HG02642 (cell line): ENCODE measurements at regions not wholly inside any gene's neighbourhood (a gene's known extent, or its start where the extent isn't known, plus 50 kb on each side); places are given as distances from the start of the nearest gene placed in this dataset.

Experiments used
- ATAC-seq: cut with Tn5 transposase; IDR thresholded peaks from one replicate; pipeline ENCODE4 v1.9.1; 2021; ENCODE audit warnings: mild to moderate bottlenecking; ENCODE audit not compliant: unreplicated experiment, poor library complexity

DNA sequence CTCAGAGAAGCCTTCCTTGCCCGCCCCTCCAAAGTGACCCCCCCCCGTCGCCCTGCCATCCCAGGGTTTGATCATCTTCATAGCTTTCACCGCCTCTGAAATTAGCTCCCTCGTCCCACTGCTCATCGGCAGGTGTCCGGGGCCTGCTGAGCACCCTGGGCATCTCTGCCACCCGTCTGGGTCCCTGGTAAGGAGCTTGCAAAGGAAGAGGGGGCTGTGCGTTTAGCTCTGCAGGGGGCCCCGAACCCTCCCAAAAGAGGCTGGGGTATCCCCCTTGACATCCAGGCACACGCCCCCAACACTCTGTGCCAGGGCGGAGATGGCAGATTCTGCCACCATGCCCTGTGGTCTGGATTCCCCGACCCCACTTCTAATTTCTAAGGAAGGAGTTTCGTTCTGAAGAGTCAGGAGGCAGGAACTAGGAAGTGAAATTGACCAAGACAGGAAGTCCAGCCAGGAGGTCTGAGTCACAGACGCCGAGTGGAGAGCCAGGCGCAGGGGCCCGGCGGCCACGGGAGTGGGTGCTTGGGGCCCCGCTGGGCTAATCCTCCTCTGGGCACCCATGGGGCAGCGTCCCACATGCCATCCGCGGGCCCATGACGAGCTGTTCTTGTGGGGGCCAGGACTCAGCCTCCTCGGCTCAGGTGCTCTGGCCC, 95.7 kb downstream of the RFLNA start:
- ATAC-seq: no peak

DNA sequence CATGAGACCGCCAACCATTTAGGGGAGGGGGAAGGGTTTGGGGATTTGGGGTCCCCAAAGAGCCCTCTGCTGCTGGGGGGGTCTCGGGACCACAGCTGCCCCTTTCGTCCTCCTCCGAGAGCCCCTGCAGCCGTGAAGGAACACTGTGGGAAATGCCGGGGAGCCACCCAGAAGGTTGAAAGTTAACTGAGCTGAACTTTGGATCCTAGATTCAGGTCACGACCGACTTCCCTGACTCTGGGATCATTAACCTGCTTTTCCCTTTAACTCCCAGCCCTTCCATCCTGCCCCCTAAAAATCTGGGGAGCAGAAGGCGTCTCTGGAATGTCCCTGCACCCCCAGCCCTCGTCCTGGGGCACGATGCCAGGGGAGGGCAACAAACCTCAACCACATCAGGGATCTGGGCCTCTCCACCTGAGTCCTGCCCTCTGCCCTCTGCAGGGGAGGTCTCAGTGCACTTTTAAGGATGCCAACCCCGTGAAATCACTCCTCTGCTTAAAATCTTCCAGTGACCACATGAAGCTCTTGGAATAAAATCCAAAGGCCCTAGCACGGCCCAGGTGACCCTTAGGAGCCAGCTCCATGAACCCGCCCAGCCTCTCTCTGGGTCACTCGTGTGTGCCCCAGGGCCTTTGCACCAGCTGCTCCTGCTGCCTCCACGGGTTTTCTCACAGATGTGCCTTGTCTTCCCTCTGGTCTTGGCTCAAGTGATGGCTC, 95.0 kb downstream of the RFLNA start:
- ATAC-seq: no peak

DNA sequence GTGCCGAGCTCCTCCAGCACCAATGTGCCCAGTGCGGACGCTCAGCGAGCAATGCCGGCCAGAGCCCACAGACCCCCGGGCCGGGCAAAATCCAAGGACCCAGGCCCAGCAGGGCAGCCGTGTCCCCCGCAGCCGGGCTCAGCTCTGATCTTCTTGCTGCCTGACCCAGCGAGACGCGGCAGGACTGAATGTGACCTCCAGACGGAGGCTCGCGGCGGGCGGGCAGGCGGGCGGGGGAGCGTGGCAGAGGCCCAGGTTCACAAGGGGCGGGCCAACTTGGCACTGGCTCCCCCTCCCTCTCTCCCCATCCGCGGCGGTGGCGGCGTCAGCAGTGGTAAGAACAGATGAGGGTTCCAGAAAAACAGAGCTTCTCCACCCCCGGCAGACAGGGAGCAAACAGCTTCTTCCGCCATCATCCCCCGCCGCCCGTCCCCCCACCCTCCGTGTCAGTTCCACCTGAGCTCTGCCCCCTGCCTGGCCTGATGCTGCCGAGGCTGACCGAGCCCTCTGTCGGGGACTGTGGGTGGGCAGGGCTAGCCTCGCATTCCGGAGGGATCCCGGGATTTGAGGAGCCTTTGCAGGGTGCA, 94.3 kb downstream of the RFLNA start:
- no peak for ATAC-seq

DNA sequence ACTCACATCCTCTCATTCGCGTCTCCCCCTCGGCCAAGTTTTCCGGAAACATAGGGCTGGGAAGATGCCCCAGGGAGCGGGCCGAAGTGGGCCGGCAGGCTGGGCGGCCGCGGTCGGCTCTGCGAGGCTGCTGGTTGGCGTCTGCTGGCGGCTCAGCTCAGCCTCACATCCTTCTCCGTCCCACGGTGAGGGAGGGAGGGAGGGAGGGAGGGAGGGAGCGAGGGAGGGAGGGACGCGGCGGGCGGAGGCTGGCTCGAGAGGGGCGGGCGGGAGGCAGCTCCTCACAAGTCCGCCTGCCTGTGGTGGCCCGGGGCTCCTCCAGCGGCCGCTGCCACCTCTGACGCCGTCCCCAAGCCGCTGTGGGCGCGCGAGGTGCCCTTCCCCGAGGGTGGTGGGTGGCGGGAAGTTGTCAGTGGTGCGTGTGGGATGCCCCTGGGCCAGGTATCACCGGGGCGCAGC, 93.8 kb downstream of the RFLNA start:
- no peak for ATAC-seq

DNA sequence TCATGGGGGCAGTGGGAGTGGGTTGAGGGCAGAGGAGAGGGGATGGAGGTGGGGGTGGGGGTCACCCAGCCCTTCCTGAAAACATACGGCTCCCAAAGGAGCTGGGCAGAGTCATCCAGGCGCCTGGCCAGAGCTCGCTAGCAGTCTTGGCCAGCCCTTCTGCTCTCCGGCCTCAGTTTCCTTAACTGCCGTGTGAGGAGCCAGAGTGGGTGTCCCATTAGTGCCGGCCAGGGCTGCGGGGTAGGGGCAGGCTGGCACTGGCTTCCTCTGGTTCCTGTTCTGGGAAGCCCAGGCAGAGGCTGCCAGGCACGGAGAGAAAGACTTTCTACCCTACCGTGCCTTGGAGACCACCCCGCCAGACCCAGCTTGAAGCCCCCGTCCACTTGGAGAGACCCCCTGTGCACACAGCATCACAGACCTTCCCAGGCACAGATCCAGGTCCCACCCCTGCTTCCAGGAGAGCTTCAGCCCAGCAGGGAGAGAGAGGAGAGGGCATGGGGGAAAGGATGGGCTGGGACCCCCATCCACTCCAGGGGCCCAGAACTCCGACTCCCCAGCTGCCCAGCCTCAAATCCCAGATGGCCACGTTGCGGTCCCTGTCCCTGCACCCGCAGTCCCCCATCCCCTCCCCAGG, 93.3 kb downstream of the RFLNA start:
- no peak for ATAC-seq

DNA sequence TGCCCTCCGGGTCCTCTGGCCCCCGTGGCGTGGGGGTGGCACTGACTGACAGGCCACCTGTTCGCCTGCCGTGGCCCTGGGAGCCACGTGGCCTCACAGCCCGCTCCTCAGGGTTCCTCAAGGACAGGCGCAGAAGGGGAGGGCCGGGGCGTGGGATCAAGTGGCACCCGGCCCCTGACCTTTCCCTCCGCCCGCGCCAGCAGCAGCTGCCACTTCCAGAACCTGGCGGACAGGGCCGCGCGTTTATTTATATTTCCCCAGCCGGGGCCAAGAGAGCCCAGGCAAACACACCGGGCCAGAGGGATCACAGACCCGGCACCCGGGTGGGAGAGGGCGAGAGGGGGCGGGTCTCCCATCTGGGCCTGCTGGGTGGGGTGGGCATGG, 92.6 kb downstream of the RFLNA start:
- ATAC-seq: no peak

DNA sequence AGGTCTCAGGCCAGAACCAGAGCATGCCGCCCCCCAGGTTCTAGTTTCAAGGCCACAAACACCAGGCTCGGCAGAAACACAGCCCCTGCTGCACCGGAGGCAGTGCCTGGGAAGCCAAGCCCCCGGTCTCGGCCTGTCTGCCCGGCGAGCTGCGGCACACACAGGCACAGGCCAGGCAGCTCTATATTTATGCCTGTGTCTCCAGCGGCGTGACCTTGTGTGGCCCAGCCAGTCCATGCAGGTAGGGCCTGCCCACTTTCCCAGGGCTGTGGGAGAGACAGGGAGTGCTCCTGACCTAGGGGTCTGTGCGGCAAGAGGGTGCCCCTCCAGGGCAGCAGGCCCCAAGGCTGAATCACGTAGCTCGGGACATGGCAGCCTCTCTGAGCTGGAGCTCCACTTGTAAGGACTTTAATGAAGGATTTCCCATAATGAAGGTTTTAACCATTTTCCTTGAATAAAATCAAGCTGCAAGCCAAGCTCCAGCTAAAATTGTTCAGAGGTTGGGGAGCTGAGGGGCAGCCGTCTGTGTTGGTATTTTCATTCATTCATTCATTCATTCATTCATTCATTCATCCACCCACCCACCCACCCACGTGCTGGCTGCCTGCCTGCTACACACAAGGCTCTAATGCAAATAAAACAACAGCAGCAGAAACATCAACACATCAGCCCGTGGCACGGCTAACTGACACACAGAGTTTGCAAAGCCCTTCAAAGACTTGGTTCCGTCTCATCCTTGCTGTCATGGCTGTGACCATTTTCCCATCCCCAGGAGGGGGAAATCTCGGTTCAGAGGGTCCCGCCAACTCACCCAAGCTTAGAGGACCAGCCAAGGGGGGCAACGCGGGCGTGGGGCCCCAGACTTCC, 92.0 kb downstream of the RFLNA start:
- ATAC-seq: no peak

DNA sequence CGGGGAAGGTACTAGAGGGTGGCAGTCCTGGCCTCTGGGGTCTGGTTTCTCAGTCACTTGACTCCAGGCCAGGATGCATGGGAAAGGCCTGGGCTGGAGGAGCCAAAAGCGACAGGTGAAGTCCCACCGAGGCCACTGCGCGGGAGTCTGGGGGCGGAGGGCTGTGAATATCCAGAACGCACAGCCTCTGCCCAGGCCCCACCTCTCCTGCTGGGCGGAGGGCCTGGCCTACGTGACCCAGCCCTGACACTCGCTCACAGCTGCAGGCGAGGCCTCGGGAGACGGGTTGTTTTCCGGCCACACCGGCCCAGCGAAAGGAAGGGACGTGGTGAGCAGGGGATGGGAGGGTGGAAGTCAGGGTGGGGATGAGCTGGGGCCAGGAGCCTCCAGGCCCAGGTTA, 91.2 kb downstream of the RFLNA start:
- no peak for ATAC-seq

DNA sequence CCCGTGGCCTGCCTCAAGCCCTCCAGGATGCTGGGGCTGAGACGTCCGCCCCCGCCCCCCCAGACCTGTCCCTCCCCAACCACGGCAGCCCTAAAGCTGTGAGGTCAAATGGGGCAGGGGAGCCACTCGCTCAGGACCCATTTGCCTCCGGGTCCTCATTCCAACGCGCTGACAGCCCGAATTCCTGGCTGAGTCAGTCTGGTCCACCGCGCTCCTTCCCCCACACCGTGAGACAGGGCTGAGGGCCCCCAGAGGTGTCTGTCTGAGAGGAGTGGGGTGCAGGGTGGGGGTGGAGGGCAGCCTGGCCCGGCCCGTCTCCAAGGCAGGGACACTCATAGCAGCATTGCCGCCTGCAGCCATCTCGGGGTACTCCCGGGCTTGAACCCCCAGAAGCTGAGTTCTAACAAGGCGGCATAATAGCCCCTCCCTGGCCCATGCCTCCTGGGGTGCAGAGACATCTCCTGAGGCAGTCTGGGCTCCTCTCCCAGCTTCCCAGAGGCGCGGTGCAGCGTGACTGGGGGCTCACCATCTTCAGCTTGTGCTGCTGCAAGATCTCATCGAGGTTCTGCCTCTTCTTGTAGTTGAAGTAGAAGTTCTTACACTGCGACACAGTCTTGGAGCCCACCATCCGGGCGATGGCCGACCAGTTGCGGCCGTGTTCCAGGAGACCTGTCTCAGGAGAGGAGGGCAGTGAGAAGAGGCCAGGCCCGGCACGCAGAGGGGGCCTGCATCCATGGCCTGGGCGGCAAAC, 90.5 kb downstream of the RFLNA start:
- no peak for ATAC-seq

DNA sequence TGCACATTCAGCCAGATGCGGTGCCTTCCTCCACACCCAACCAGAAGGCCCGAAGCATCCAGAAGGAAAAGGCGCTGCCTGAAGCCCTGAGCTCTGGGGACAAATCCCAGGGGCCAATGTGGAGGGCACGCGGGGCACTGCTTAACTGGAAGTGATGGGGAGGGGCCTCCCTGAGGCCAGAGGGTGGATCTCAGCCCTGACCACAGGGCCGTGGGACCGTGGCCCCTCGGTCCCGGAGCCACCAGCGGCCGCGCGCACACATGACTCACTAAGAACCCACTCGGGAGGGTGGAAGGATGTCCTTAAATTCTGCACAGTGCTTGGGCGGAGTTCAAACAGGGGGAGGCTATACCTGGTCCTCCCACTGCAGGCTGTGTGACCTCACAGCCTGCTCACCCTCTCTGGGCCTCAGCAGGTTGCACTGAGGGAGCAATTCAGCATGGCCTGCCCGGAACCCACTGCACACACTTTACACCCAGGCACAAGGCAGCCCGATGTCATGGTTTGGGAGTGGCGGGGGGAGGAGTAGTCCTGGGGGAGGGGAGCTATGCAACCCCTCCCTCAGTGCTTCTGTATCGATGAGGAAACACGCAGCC, 89.5 kb downstream of the RFLNA start:
- ATAC-seq: no peak

DNA sequence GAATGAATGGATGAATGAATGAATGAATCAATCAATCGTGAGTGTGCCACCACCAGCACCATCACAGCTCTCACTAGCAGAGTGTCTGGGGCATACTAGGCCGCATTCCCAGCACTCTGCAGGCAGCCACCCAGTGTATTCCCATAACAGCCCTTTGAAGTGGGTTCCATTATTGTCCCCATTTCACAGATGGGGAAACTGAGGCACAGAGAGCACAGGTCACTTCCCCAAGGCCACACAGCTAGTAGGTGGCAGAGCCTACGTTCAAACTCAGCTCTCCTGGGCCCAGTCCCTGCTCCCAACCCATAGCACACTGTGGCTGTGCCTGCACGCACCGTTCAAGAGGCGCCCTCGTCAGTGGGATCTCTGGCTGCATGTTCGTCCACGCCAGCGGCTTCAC, 88.1 kb downstream of the RFLNA start:
- ATAC-seq: no peak

DNA sequence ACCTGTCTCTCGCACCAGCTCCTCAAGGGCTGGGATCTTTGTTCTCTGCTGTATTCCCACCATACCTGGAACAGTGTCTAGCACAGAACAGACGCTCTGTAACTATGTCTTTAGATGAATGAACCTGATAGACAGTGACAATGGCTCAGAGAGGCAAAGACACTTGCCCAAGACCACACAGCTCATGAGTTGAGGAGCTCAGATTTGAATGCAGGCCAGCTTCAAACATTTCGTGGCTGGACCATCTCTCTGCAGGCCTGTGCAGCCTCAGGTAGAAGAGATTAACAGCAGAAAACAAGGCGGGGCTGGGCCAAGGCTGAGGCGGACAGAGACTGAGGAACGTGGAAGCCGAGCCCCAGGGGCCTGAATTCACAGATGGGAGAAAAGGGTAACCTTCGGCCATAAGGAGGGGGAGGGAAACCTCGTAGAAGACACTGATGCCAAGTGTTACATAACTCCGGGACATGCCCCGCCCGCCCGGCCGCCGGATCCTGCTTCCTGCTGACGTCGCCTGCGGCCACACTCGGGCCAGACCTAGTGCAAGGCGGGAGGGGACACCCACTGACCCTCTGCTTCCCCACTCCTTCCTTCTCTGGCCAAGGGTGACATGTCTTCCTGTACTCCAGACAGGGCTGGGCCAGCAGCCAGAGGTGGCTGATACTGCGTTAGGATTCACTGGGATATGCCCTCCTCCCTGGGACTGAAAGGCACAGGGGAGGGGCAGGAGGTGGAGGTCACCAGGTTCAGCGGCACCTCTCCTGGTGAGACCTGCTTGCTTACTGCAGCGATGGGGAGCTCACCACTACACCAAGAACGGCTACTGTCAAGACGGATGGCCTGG, 86.8 kb downstream of the RFLNA start:
- ATAC-seq: no peak

DNA sequence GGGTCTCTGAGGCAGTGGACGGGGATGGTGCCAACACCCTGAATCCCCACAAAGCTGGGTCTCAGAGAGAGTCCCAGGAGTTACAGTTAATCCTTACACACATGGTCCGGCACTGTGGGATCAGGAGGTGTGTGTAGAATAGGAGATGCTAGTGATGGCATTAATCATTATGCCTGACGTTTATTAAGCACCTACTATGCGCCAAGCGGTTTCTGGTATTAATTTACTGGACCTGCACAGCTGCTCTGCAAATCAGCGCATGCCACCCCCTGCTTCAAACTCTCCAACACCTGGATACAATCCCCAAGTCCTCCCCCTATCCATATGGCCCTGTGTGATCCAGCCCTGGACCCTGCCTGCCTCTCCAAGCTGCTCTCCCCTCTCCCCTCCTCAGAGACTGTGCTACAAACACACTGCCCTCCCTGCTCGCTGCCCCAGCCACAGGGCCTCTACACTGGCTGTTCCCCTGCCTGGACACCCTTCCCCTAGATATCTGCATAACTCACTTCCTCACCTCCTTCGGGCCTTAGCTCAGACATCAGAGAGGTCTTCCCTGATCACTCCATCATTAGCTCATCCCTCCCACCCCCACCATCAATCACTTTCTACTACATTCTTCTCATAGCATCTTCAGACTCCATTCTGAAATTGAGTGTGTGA, 86.0 kb downstream of the RFLNA start:
- no peak for ATAC-seq

DNA sequence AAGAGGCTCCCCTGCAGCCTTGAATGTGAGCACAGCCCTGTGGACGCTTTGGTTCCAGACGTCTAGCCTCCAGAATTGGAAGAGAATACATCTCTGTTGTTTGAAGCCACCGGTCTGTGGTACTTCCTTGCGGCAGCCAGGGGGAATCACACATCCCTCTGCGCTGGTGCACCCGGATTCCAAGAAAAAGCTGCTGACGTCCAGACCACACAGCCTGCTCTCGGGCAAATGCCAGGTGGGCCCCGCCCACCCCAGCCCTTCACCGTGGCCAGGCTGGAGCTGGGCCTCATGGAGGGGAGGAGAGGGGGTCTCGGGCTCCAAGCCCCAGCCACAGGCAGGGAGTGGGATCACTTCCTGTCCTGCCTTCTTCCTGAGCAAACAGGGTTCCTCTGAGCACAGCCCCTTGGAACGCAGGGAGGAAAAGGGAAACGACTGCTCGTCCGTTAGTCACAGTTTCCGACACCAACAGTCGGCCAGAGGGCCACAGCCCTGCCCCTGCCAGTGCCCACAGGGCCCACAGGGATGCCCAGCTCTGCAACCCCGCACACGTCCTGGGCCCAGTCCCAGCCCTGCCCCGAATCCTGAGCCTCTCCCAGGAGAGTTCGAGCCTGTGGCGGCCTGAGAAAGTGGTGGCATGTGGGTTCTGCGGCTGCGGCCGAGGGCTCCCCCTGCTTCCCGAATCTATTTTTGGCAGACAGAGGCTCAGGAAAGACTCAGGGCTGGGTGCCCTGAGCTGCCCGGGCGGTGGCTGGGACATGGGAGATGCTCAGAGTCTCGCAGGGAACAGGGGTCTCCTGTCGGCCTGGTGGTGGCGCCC, 85.3 kb downstream of the RFLNA start:
- no peak for ATAC-seq

DNA sequence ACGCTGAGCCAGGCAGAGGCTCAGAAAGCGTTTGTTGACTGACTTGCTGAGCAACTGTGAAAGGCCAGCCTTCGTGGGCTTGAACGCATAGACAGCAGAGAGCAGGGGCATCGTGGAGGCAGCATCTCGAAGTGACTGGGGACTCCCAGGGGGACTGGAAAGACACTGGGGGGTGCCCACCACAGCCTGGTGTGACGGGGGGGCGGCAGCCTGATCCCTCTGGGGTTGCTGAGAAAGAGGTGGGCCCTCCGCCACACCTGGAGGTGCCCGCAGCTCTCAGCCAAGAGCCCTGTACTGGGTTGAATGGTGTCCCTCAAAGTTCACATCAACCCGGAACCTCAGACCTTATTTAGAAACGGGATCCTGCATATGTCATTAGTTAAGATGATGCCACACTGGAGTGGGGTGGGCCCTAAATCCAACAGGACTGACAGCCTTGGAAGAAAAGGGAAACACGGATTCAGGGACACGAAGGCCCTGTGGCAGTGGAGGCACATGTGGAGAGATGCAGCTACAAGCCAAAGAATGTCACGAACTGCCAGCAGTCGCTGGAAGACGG, 84.6 kb downstream of the RFLNA start:
- ATAC-seq: no peak

DNA sequence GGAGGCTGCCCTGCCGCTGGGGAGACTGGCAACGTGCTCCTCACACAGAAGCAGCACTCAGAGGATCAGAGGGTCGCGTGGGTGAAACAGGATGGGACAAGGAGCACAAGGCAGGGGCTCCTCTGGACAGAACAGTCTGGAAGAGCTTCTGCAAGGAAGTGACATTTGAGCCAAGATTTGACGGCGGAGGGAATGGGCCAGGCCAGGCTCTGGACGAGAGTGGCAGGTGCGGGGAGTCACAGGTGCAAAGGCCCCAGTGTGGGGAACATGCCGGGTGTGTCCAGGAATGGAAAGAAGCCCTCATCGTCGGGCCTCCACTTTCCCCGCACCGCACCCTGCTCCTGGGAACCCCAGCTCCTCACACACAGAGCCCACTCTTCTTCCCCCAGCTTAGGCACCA, 84.0 kb downstream of the RFLNA start:
- ATAC-seq: no peak

DNA sequence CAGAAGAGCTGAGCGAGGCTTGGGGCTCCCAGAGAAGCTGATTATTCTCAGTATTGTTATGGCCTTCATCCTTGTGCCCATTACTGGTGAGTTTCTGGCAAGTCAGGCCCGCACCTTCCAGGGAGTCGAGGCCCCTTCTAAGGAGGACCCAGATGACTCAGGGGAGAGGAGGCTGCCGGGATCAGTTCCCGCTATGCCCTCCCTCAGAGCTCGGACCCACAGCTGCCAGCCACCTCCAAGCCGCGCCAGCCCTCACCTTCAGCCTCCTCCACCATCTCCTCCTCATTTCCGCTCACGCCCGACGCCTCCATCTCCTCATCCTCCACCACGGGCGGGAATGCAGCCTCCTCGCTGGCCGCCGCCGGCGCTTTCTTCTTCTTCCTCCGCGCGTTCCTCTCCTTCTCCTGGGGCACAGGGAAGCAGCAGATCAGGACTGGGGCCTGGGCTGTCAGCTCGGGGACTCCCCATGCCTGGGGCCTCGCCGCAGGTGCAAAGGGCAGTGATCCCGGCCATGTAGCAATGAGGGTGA, 83.2 kb downstream of the RFLNA start:
- no peak for ATAC-seq
